SK-N-SH treated with all-trans-retinoic acid at 6 μM for 48 hours (cell line): ENCODE measurements at regions not wholly inside any gene's neighbourhood (a gene's known extent, or its start where the extent isn't known, plus 50 kb on each side); places are given as distances from the start of the nearest gene placed in this dataset.

Experiments
- ATAC-seq: fragments of 200-7000 bp; cut with Tn5 transposase; 3 replicates; pipeline ENCODE4 v1.9.1; 2020; ENCODE audit warnings: mild to moderate bottlenecking, moderate library complexity
- BACH2 ChIP-seq: fragments of 250-450 bp; sonication (Bioruptor Pico); IDR thresholded peaks from 2 replicates; pipeline ENCODE4 v1.9.0; 2021; ENCODE audit warnings: mild to moderate bottlenecking, borderline replicate concordance
- CSDC2 ChIP-seq: fragments of 250-450 bp; sonication (Bioruptor Pico); IDR thresholded peaks from 2 replicates; pipeline ENCODE4 v1.5.0; 2020; ENCODE audit warnings: mild to moderate bottlenecking, moderate library complexity
- ESRRG ChIP-seq: fragments of 250-450 bp; sonication (Bioruptor Pico); IDR thresholded peaks from 2 replicates; pipeline ENCODE4 v1.6.1; 2021; ENCODE audit warnings: mild to moderate bottlenecking
- GLIS3 ChIP-seq: fragments of 250-450 bp; sonication (Bioruptor Pico); IDR thresholded peaks from 2 replicates; pipeline ENCODE4 v1.5.0; 2020; ENCODE audit warnings: mild to moderate bottlenecking, moderate library complexity
- ISL1 ChIP-seq: fragments of 250-450 bp; sonication (Bioruptor Pico); IDR thresholded peaks from 2 replicates; pipeline ENCODE4 v2.1.2; 2022; ENCODE audit warnings: mild to moderate bottlenecking, moderate library complexity
- OSR1 ChIP-seq: fragments of 250-450 bp; sonication (Bioruptor Pico); IDR thresholded peaks from 2 replicates; pipeline ENCODE4 v1.8.0; 2022; ENCODE audit warnings: moderate library complexity, mild to moderate bottlenecking, inconsistent platforms
- PPARA ChIP-seq: fragments of 250-450 bp; sonication (Bioruptor Pico); IDR thresholded peaks from 2 replicates; pipeline ENCODE4 v1.5.0; 2020; ENCODE audit warnings: mild to moderate bottlenecking, borderline replicate concordance
- RARB ChIP-seq: fragments of 250-450 bp; sonication (Bioruptor Pico); IDR thresholded peaks from 2 replicates; pipeline ENCODE4 v1.8.0; 2021; ENCODE audit warnings: mild to moderate bottlenecking, moderate library complexity
- SNAI2 ChIP-seq: fragments of 250-450 bp; sonication (Bioruptor Pico); IDR thresholded peaks from 2 replicates; pipeline ENCODE4 v1.5.0; 2020; ENCODE audit warnings: mild to moderate bottlenecking, moderate library complexity
- TCF4 ChIP-seq: fragments of 250-450 bp; sonication (Bioruptor Pico); IDR thresholded peaks from 2 replicates; pipeline ENCODE4 v1.8.0; 2021; ENCODE audit warnings: mild to moderate bottlenecking, moderate library complexity, borderline replicate concordance
- TOX ChIP-seq: fragments of 250-450 bp; sonication (Bioruptor Pico); IDR thresholded peaks from 2 replicates; pipeline ENCODE4 v1.8.0; 2021; ENCODE audit warnings: mild to moderate bottlenecking, moderate library complexity, borderline replicate concordance
- ZC3H10 ChIP-seq: fragments of 250-450 bp; sonication (Bioruptor Pico); IDR thresholded peaks from 2 replicates; pipeline ENCODE4 v1.5.1; 2021; ENCODE audit warnings: mild to moderate bottlenecking, moderate library complexity
- ZFP3 ChIP-seq: fragments of 250-450 bp; sonication (Bioruptor Pico); IDR thresholded peaks from 2 replicates; pipeline ENCODE4 v1.5.0; 2020; ENCODE audit warnings: mild to moderate bottlenecking, moderate library complexity
- ZNF565 ChIP-seq: fragments of 450-650 bp; formaldehyde crosslinking; conservative IDR thresholded peaks from 2 replicates; pipeline ENCODE4 v1.5.0; 2020; ENCODE audit warnings: low read depth, mild to moderate bottlenecking, moderate library complexity
- ZNF70 ChIP-seq: fragments of 450-650 bp; formaldehyde crosslinking; IDR thresholded peaks from 2 replicates; pipeline ENCODE4 v1.5.0; 2020; ENCODE audit warnings: mild to moderate bottlenecking, moderate library complexity
- ZNF8 ChIP-seq: fragments of 450-650 bp; formaldehyde crosslinking; IDR thresholded peaks from 2 replicates; pipeline ENCODE4 v1.5.0; 2020; ENCODE audit warnings: mild to moderate bottlenecking, moderate library complexity
- TF ChIP-seq, protein P1 (sequence below): fragments of 250-450 bp; sonication (Bioruptor Pico); IDR thresholded peaks from 2 replicates; pipeline ENCODE4 v1.5.1; 2020; ENCODE audit warnings: low read depth, mild to moderate bottlenecking, moderate library complexity
- TF ChIP-seq, protein P2 (sequence below): fragments of 250-450 bp; sonication (Bioruptor Pico); IDR thresholded peaks from 2 replicates; pipeline ENCODE4 v1.5.1; 2021; ENCODE audit warnings: mild to moderate bottlenecking, moderate library complexity
- TF ChIP-seq, protein P3 (sequence below): fragments of 250-450 bp; sonication (Bioruptor Pico); IDR thresholded peaks from 2 replicates; pipeline ENCODE4 v1.5.0; 2020; ENCODE audit warnings: mild to moderate bottlenecking, moderate library complexity
- TF ChIP-seq, protein P4 (sequence below): fragments of 250-450 bp; sonication (Bioruptor Pico); IDR thresholded peaks from 2 replicates; pipeline ENCODE4 v1.8.0; 2021; ENCODE audit warnings: low read depth, mild to moderate bottlenecking, moderate library complexity, borderline replicate concordance
- TF ChIP-seq, protein P5 (sequence below): fragments of 250-450 bp; sonication (Bioruptor Pico); IDR thresholded peaks from 2 replicates; pipeline ENCODE4 v1.8.0; 2020; ENCODE audit warnings: mild to moderate bottlenecking, moderate library complexity, borderline replicate concordance

DNA sequence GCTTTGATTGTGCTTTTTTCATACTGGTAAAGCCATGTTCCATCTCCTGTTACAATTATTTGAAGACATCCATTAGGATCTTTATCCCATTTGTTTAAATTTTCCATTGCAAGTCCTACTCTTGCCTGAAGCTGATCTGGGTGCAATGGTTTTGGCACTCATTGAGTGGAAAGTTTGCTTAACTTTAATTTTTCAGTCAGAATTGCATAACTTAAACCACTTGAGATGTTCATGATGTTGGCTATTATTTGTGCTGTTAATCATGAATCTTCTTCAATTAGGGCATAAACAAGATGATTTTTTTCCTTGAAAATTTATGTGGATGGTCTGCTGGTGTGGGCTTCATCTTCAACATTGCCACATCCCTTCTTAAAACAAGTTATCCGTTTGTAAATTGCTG lies 180.1 kb downstream of the ST6GAL2 start:
- TF ChIP-seq TOX (CRISPR knock-in tag) (no peak), ISL1 (CRISPR knock-in tag) (no peak), TCF4 (no peak), BACH2 (no peak), RARB (CRISPR knock-in tag) (no peak), SNAI2 (CRISPR knock-in tag) (no peak), ZC3H10 (CRISPR knock-in tag) (no peak), ESRRG (no peak), ZNF565 (CRISPR knock-in tag) (no peak), GLIS3 (CRISPR knock-in tag) (no peak)
- TF ChIP-seq, protein P1, sequence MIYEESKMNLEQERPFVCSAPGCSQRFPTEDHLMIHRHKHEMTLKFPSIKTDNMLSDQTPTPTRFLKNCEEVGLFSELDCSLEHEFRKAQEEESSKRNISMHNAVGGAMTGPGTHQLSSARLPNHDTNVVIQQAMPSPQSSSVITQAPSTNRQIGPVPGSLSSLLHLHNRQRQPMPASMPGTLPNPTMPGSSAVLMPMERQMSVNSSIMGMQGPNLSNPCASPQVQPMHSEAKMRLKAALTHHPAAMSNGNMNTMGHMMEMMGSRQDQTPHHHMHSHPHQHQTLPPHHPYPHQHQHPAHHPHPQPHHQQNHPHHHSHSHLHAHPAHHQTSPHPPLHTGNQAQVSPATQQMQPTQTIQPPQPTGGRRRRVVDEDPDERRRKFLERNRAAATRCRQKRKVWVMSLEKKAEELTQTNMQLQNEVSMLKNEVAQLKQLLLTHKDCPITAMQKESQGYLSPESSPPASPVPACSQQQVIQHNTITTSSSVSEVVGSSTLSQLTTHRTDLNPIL (CRISPR knock-in tag), result no peak
- TF ChIP-seq, protein P2, sequence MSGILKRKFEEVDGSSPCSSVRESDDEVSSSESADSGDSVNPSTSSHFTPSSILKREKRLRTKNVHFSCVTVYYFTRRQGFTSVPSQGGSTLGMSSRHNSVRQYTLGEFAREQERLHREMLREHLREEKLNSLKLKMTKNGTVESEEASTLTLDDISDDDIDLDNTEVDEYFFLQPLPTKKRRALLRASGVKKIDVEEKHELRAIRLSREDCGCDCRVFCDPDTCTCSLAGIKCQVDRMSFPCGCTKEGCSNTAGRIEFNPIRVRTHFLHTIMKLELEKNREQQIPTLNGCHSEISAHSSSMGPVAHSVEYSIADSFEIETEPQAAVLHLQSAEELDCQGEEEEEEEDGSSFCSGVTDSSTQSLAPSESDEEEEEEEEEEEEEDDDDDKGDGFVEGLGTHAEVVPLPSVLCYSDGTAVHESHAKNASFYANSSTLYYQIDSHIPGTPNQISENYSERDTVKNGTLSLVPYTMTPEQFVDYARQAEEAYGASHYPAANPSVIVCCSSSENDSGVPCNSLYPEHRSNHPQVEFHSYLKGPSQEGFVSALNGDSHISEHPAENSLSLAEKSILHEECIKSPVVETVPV (CRISPR knock-in tag), result no peak
- TF ChIP-seq, protein P3, sequence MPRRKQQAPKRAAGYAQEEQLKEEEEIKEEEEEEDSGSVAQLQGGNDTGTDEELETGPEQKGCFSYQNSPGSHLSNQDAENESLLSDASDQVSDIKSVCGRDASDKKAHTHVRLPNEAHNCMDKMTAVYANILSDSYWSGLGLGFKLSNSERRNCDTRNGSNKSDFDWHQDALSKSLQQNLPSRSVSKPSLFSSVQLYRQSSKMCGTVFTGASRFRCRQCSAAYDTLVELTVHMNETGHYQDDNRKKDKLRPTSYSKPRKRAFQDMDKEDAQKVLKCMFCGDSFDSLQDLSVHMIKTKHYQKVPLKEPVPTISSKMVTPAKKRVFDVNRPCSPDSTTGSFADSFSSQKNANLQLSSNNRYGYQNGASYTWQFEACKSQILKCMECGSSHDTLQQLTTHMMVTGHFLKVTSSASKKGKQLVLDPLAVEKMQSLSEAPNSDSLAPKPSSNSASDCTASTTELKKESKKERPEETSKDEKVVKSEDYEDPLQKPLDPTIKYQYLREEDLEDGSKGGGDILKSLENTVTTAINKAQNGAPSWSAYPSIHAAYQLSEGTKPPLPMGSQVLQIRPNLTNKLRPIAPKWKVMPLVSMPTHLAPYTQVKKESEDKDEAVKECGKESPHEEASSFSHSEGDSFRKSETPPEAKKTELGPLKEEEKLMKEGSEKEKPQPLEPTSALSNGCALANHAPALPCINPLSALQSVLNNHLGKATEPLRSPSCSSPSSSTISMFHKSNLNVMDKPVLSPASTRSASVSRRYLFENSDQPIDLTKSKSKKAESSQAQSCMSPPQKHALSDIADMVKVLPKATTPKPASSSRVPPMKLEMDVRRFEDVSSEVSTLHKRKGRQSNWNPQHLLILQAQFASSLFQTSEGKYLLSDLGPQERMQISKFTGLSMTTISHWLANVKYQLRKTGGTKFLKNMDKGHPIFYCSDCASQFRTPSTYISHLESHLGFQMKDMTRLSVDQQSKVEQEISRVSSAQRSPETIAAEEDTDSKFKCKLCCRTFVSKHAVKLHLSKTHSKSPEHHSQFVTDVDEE (CRISPR knock-in tag), result no peak
- ATAC-seq, result no peak

DNA sequence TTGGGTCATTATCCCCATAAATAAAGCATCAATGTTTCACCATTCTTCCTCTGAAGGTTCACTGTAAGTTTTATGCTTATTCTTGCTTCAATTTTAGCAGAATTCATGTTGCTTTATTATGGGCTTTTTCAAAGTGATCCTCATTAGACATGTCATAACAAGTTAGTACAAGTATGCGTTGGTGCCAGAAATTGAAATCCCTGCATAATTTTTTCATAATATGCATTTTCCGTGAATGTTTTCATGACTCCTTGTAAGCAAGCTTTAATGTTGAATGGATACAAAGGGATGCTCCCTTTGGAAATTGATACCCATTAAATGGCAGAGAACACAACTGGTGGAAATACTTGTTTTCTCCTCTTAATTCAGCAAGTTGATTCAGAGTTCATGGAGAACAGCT lies 179.7 kb downstream of the ST6GAL2 start:
- no peak for ATAC-seq
- no peak for TF ChIP-seq ZNF70 (CRISPR knock-in tag)
- TF ChIP-seq, protein P2 (CRISPR knock-in tag), result no peak
- TF ChIP-seq TOX (CRISPR knock-in tag), result no peak
- TF ChIP-seq BACH2, result no peak
- TF ChIP-seq, protein P4, sequence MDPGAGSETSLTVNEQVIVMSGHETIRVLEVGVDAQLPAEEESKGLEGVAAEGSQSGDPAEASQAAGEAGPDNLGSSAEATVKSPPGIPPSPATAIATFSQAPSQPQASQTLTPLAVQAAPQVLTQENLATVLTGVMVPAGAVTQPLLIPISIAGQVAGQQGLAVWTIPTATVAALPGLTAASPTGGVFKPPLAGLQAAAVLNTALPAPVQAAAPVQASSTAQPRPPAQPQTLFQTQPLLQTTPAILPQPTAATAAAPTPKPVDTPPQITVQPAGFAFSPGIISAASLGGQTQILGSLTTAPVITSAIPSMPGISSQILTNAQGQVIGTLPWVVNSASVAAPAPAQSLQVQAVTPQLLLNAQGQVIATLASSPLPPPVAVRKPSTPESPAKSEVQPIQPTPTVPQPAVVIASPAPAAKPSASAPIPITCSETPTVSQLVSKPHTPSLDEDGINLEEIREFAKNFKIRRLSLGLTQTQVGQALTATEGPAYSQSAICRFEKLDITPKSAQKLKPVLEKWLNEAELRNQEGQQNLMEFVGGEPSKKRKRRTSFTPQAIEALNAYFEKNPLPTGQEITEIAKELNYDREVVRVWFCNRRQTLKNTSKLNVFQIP (CRISPR knock-in tag), result no peak
- TF ChIP-seq, protein P5, sequence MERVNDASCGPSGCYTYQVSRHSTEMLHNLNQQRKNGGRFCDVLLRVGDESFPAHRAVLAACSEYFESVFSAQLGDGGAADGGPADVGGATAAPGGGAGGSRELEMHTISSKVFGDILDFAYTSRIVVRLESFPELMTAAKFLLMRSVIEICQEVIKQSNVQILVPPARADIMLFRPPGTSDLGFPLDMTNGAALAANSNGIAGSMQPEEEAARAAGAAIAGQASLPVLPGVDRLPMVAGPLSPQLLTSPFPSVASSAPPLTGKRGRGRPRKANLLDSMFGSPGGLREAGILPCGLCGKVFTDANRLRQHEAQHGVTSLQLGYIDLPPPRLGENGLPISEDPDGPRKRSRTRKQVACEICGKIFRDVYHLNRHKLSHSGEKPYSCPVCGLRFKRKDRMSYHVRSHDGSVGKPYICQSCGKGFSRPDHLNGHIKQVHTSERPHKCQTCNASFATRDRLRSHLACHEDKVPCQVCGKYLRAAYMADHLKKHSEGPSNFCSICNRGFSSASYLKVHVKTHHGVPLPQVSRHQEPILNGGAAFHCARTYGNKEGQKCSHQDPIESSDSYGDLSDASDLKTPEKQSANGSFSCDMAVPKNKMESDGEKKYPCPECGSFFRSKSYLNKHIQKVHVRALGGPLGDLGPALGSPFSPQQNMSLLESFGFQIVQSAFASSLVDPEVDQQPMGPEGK (CRISPR knock-in tag), result no peak
- no peak for TF ChIP-seq SNAI2 (CRISPR knock-in tag)
- no peak for TF ChIP-seq ZC3H10 (CRISPR knock-in tag)
- no peak for TF ChIP-seq RARB (CRISPR knock-in tag)
- no peak for TF ChIP-seq OSR1 (CRISPR knock-in tag)
- no peak for TF ChIP-seq CSDC2 (CRISPR knock-in tag)
- TF ChIP-seq GLIS3 (CRISPR knock-in tag), result no peak
- TF ChIP-seq ZNF8, result no peak
- no peak for TF ChIP-seq ZFP3 (CRISPR knock-in tag)
- no peak for TF ChIP-seq PPARA
- TF ChIP-seq, all 23 proteins: peak for 0

DNA sequence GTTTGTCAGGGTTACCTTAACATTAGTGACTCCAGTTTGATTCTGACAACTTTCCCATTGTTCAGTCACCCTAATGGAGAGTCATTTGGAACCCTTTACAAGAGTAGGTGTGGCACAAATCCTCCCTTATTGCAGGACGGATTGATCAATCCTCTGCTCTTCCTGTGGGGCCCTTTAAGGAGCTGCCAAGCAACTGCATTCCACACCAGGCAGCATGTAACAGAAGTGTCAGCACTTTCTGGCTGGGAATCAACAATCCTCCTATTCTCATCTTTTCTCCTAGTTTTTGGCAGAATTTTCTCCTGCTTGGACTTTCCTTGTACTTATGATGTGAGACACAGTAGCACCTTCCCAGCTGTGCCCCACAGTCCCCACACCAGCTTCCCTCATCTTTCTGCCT lies 177.8 kb downstream of the ST6GAL2 start:
- no peak for ATAC-seq
- TF ChIP-seq, protein P5 (CRISPR knock-in tag), result no peak
- TF ChIP-seq, protein P3 (CRISPR knock-in tag), result no peak
- TF ChIP-seq BACH2, result no peak
- TF ChIP-seq TOX (CRISPR knock-in tag), result no peak
- TF ChIP-seq ZNF565 (CRISPR knock-in tag), result no peak
- no peak for TF ChIP-seq RARB (CRISPR knock-in tag)
